ENCODE measurements at regions not wholly inside any gene's neighbourhood (a gene's known extent, or its start where the extent isn't known, plus 50 kb on each side); places are given as distances from the start of the nearest gene placed in this dataset.

- no peak for DNase-seq
These were observed 140.2 kb upstream of the PPP2R2D start for GRCh38 chr10:131760416-131761166.

DNA sequence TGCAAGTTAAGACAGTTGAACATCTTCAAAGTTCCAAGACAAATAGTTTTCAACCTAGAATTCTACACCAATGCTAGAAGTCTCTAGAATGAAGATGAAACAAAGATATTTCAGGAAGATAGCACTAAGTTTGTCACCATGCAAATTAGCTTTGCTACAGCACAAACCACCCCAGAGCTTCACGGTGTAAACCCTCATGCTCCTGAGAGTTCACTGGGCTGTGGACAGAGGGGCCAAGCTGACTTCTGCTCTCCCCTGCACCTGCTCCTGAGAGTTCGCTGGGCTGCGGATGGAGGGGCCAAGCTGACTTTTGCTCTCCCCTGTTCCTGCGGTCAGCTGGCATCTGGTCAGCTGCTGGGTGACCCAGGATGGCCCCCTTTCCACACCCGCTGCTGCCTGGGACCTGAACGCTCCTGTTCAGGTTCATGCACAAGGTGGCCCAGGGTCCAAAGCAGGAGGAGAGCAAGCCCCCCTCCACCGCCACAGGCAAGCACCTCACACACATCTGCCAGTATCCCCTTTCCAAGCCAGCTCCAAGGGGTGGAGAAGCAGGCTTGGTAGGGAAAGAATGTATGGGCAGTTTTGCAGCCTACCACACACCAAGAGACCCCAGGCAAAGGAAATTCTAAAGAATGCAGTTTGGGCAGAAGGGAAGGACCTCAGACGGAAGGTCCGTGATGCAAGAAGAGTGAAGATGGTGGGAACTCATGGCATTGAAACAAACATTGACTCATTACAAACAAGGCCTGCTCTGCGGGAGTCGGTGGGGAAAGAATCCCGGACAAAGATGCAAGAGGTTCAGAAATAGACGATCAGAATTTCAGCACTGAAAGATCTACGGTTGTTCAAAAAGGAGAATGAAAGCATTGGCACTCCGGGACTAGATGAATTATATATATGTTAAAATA lies 137.8 kb upstream of the PPP2R2D start:
- no peak for DNase-seq

DNA sequence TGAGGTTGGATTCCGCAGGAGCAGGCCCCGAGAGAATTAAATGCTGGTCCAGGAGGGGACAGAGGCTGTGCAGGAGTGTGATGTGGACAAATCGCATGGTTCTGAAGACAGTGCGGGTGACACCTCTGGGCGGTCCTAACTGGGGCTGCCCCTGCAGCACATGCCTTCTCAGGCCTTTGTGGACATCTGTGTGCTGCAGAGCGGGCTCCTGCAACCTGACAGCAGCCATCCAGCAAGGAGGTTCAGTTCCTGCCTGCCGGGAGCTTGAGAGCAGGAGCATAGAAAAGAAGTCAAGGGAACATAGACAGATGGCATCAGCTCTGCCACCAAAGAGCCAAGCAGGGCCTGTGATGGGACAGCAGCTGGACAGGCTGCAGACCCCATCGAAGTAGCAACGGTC lies 135.9 kb upstream of the PPP2R2D start:
- no peak for DNase-seq

- DNase-seq = no peak
These were observed 134.7 kb upstream of the PPP2R2D start for GRCh38 chr10:131766096-131766495.

- no peak for DNase-seq
These were observed 133.1 kb upstream of the PPP2R2D start for GRCh38 chr10:131767716-131768115.

- no peak for DNase-seq
These were observed 131.0 kb upstream of the PPP2R2D start for GRCh38 chr10:131769571-131770410.

- no peak for DNase-seq
These were observed 129.7 kb upstream of the PPP2R2D start for GRCh38 chr10:131770946-131771633.

- DNase-seq = no peak
These were observed 129.0 kb upstream of the PPP2R2D start for GRCh38 chr10:131771634-131772358.

DNA sequence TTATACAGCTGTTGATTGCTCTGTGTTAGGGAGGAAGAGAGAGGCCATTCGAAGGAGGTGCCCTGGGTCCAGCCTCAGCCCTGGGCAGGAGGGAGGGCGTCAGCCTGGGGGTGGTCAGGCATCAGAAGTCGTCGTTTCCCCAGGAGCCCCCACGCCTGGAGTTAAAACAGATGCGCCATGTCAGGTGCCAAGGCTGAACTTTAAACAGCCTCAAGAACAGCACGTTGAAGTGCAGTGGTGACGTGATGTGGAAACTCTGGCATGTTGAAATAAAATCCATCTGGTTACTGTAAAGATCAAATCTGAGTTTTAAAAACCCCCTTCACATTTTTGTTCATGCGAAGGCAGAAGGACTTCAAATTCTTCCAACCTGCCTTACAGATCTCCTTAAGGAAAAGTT lies 128.4 kb upstream of the PPP2R2D start:
- DNase-seq = no peak

DNA sequence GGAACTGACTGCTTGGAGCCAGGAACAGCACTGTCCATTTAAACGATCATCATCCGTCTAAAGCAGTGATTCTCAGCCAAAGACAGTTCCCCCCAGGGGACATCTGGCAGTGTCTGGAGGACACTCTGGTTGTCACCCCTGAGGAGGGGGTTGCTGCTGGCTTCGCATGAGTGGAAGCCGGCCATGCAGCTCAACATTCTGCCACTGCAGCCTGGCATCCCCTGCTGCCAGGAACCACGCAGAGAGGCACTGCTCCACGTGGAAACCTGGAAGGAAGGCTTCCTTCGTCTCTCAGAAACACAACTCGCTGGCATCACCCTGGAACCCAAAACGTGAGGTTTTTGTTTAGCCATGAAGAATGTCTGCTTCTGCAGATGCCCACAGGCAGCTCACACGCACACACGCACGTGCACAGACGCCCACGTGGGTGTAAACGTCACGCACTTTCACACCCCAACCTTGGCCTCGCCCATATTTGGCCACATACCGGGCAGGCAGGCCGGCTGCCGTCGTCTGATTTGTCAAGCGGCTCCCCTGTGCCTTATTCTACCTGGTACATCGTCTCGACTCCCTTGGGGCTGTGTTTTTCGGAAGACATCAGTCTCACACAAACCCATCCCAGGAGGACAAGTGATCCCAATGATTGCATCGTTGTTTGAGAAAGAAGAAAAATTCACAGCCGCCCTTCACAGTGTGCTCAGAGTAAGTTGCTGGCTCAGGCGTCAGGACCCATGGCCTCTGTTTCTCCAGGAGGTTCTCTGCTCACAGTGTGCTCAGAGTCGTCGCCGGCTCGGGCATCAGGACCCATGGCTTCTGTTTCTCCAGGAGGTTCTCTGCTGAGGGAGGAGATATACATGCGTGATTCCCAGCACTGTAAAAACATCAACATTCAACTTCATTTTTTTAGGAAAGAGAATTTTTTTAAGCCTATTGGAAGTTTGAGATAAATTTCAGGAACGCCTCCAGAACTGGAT lies 127.2 kb upstream of the PPP2R2D start:
- no peak for DNase-seq

DNA sequence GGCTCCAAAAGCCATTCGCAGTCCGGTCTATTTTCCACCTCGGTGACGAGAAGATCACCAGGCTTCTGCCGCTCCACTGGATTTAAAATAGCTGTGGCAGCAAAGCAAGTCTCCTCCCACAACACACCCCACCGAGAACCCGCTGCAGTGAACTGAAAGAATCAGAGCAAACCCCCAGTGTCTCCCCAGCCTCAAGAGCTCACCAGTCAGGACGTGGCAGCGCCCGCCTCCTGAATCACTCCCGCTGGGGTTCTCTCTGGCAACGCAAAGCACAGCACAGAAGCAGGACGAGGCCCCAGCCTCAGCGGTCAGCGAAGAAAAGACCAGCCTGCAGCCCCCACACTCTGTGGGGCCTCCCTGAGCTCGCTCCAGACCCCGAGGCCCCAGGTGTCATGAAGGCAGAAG lies 126.1 kb upstream of the PPP2R2D start:
- DNase-seq = no peak

DNA sequence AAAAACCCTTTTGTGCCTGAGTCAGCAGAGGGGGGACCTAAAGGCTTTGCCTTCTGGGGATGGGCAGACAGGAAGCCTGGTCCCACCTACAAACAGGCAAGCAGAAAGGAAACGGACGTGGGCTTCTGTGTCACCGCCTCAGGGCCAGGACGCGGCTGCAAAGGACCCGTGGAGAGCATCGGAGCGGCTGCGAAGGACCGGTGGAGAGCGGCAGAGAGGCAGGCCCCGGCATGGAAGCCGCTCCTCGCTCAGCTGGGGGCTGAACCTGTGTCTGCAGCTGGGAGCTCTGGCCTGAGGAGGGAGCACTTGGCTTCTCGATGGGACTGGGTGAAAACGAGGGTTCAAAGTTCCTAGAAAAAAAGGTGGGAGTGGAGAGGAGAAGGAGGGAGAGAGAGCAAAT lies 125.4 kb upstream of the PPP2R2D start:
- no peak for DNase-seq

DNA sequence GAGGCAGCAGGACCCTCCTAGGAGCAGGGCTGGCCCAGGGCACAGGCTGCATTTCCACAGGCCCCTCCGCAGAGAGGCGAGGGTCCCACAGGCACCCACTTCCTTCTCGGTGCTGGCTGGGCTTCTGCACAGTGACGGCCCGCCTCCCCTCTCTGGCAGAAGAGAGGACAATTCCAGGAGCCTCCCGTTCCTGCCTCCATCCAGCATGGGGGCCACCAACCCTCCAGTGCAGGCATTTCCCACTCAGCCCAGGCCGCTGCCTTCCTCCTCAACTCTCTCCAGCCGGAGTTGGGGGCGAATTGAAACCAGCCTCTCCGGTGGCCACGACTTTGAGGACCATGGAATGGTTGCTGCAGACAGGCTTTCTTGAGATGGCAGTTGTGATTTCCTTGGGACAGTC lies 125.0 kb upstream of the PPP2R2D start:
- no peak for DNase-seq

- DNase-seq = no peak
These were observed 124.3 kb upstream of the PPP2R2D start for GRCh38 chr10:131776496-131776895.

- DNase-seq = no peak
These were observed 123.6 kb upstream of the PPP2R2D start for GRCh38 chr10:131777162-131777561.

DNA sequence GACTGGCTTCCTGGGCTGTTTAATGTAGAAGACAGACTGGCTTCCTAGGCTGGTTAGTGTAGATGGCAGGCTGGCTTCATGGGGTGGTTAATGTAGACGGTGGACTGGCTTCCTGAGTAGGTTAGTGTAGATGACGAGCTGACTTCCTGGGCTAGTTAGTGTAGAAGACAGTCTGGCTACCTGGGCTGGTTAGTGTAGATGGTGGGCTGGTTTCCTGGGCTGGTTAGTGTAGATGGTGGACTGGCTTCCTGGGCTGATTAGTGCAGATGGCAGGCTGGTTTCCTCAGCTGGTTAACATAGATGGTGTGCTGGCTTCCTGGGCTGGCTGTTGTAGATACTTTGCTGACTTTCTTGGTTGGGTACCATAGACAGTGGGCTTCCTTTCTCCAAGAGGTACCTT lies 122.9 kb upstream of the PPP2R2D start:
- DNase-seq = no peak

GRCh38 chr10:131778385-131778784 lies 122.4 kb upstream of the PPP2R2D start:
- no peak for DNase-seq

- no peak for DNase-seq
These were observed 122.0 kb upstream of the PPP2R2D start for GRCh38 chr10:131778842-131779241.

DNA sequence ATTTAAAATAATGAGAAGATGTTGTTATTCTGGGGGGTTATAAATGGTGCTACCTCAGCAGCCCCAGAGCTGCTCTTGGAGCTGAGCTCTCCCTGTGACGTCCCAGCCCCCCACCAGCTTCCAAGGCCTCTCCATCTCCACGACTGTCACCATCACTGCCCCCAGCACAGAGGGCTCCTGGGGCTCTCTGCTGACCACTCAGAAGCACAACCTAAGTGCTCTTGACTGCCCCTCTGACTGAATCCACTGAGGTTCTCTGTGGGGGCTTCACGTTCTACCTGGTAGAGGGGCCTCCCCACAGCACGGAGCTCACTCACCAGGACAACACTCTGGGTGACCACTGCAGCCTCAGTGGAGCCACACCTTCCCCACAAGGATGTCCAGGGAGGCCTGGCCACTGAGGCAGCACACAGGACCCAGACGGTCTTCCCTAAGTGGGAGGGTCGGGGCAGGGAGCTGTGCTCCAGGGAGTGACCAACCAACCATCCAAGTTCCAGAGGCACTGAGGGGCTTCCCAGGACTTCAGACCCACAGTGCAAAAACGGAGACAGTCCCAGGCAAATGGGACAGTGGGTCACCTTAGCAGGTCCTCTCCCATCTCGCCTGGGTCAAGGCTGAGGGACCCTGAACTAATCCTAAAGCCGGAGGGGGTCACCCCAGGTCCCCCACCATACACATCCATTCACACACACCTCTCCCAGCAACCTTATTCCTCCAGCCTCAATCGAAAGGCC lies 121.0 kb upstream of the PPP2R2D start:
- DNase-seq = no peak

DNA sequence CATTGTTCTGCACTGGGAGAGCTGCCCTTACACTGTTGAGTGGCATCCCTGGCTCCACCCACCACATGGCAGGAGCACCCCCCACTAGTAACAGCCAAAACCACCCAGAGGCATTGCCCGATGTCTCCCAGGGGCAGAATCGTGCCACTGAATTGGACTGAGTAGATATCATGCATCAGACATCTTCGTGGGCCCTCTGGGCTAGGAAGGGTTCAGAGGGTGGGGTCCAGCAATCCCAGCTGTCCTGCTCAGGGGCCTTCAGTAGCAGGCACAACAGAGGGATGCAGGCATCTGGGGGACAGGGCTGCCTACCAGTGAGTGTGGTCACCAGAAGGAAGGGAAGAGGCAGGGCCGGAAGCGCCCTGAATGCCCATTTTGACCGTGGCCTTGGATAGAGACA lies 119.7 kb upstream of the PPP2R2D start:
- DNase-seq = no peak

All from right hindlimb (tissue), 1 donor.